ENCODE measurements at regions not wholly inside any gene's neighbourhood (a gene's known extent, or its start where the extent isn't known, plus 50 kb on each side); places are given as distances from the start of the nearest gene placed in this dataset.

GRCh38 chr15:96553451-96553850 lies 223.0 kb downstream of the NR2F2 start:
- 3% methylated on average over 5 of the region's 5 CpGs for WGBS (ENCODE audit: insufficient coverage, low coverage, missing lambda C conversion rate)
- ChIA-PET CTCF (ENCODE audit: low intra/inter-chr PET ratio) (no interaction called here), POLR2A (interaction anchor here (0.9 kb wide), 1 partner anchor 435 kb away, joined by 3 read pairs; no protein-coding TSS in a partner anchor)
- ATAC-seq, result no peak
- Histone ChIP-seq H3K4me3 (no peak overlapping the region), H3K9me1 (ENCODE audit: control insufficient read depth, insufficient read depth, low read length) (no peaks in the 10 kb centered on the region), H3K36me3 (ENCODE audit: control insufficient read depth, insufficient read depth, low read length) (no peaks in the 10 kb centered on the region), H3K27ac (ENCODE audit: extremely low read depth, low read depth, low read length) (no peak overlapping the region), H2AFZ (ENCODE audit: low read depth, low read length) (no peak overlapping the region), H3K4me2 (ENCODE audit: insufficient read depth, low read length) (no peak overlapping the region), H3K9ac (ENCODE audit: insufficient read depth in 1 of 2, low read depth in 2 of 2, low read length in 2 of 2) (no peak overlapping the region), H3K9me3 (replicated peaks; ENCODE audit: control insufficient read depth, insufficient read depth, low read depth, low read length) (no peaks in the 10 kb centered on the region), H3K4me1 (replicated peaks in 1 of 2; ENCODE audit: control insufficient read depth in 2 of 2, insufficient read depth in 2 of 2, low read length in 2 of 2) (no peaks in the 10 kb centered on the region), H4K20me1 (replicated peaks; ENCODE audit: control insufficient read depth, insufficient read depth, low read length) (no peaks in the 10 kb centered on the region), H3K27me3 (ENCODE audit: control insufficient read depth in 2 of 2, insufficient read depth in 2 of 2, low read length in 2 of 2) (peaks cover 0 to 4% of the 10 kb centered on the region in 2 experiments; a peak in 1 of 5 replicates), H3K79me2 (ENCODE audit: control insufficient read depth, insufficient read depth, low read length) (no peaks in the 10 kb centered on the region)
- TF ChIP-seq RBM39 (optimal IDR thresholded peaks at IDR 0.05; ENCODE audit: low read depth, low read length) (no peak), MEF2A (IDR thresholded peaks at IDR 0.05; ENCODE audit: control insufficient read depth, low read depth, low read length) (no peak), E2F8 (IDR thresholded peaks at IDR 0.05; ENCODE audit: low read depth, partially characterized antibody) (no peak), ELK3 (CRISPR knock-in tag; IDR thresholded peaks at IDR 0.05) (no peak), HDAC3 (IDR thresholded peaks at IDR 0.05; ENCODE audit: borderline replicate concordance, partially characterized antibody) (no peak), MNT (conservative IDR thresholded peaks at IDR 0.05) (no peak)
- no peak for FAIRE-seq
- BruUV-seq (replicated peaks), result no TSS peak
- in situ Hi-C loops (cut with MboI) (no loop called here), intact Hi-C loops (cut with micrococcal nuclease) (no loop called here)
- DNase-seq (ENCODE audit: extremely low read depth in 1 of 4, low spot score in 3 of 4), result no peak

Data from K562 (cell line).